Kasumi-1 (cell line): ENCODE measurements at regions not wholly inside any gene's neighbourhood (a gene's known extent, or its start where the extent isn't known, plus 50 kb on each side); places are given as distances from the start of the nearest gene placed in this dataset.
"Not testable (repeated sequence)": the region's sequence is repeated elsewhere in the genome, so short reads cannot be mapped to it uniquely, and the experiment has no call there.

Experiments
- DNase-seq, 2 experiments: peaks; one replicate each; lab custom pipeline; 2025; lab: John Stamatoyannopoulos, UW

DNA sequence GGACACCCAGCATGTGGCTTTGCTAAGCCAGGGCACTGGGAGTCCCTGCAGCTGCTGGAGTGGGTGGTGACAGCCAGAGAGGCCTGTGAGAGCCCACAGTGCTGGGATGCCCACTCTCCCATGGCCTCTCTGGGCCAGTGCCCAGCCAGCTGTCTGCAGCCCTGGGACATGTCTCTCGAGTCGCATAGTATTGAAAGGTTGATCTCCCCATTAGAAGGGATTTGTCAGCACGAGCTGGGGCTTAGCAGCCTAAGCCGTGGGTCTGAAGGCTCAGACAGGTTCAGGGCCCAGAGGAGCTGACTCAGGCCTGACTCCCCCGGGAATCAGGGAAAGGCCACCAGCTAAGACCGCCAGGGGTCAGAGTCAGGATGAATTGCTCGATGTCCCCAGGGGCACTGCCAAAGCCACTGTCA, 53.5 kb downstream of the FOXD2 start:
- DNase-seq, result no peak

DNA sequence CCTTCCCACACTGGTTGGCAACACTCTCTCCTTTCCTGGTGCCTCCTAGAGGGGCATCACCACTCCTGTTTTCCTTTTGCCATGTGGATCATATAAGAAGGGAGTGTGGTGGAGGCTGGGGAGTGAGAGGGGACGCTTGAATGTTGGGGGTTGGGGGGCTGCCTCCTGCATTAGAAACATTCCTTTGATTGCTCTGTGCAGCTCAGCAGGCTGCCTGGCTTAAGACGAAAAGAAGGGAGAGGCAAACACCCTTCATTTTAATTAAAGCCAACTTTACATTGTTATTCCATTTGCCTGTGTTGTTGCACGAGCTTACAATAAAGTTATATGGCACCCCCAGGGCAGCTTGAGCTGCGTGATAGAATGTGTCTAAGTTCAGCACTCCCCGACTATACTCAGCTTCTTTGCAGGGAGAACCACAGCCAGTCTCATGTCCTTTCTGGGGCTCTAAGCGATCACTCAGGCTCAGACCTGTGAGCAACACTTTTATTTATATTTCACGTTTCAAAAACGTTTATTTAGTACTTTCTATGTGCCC, 57.4 kb downstream of the FOXD2 start:
- no peak for DNase-seq

DNA sequence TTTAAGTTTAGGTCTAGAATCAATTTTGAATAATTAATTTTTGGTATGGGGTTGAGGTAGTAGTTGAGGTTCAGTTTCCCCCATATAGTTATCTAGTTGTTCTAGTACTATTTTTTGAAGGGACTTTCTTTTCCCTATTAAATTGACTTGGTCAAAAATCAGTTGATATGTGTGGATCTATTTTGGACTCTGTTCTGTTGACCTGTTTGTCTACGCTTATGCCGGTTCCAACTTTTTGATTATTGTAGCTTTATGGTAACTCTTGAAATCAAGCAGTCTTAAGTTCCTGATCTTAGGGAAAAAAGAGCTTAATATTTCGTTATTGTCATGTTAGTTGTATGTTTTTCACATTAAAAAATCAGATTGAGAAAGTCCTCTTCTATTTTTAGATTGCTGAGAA, 60.7 kb downstream of the FOXD2 start:
- DNase-seq, result no peak

DNA sequence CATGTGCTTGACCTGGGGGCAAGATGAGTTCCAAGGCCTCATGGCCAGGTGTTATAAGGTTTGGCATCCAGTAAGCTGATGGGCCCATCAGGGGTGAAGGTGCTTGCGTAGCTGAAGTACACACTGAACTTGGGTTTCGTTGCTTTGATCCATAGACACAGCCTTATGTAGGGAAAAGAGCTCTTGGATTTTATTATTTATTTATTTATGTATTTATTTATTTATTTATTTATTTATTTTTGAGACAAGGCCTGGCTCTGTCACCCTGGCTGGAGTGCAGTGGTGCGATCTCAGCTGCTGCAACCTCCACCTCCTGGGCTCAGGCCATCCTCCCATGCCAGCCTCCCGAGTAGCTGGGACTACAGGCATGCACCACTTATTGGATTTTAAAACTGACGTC, 63.2 kb downstream of the FOXD2 start:
- no peak for DNase-seq

DNA sequence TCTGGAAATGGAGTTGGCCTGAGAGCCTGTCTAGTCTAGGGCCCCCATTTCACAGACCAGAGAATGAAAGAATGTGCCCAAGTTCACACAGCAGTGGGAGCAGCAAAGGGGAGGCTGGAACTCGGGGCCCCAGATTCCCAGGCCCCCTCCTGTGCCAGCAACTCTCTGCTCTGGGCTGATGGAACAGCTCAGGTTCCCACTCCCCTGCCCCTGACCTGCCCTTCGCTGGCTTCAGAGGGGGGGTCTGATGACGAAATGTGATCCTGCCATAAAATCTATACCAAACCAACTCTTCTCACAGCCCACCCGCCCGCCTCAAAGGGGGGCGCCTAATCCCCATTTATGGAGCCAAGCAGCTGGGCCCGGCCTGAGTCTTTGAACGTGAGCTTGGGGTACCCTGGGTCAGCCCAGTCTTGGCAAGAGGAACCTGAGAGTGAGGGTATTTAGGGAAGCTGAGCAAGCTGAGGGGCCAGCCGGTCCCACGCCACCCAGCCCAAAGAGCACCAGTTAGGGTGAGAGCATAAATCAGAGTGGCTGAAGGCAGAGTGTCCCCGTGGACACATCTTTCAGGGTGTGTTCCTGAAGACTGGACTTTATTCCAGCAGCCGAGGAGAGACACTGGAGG, 65.0 kb downstream of the FOXD2 start:
- DNase-seq, result no peak

DNA sequence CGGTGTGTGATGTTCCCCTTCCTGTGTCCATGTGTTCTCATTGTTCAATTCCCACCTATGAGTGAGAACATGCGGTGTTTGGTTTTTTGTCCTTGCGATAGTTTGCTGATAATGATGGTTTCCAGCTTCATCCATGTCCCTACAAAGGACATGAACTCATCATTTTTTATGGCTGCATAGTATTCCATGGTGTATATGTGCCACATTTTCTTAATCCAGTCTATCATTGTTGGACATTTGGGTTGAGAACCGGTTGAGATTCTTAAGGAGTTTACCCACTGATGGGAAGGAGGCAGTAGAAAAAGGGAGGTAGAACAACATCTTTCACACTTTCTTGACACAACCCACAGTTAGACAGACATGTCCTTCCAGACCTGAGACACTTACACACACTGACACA, 67.0 kb downstream of the FOXD2 start:
- DNase-seq, result not testable (repeated sequence)

DNA sequence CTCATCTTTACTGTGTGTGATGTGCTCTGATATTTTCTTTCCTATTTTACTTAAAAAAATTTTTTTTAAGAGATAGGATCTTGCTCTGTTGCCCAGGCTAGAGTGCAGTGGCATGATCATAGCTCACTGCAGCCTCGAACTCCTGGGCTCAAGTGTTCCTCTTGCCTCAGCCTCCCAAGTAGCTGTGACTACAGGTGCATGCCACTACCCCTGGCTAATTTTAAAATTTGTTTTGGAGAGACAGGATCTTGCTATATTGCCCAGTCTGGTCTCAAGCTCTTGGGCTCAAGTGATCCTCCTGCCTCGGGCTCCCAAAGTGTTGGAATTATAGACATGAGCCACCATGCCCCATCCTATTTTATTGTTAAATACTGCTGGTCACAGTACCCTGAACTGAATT, 67.4 kb downstream of the FOXD2 start:
- no peak for DNase-seq

DNA sequence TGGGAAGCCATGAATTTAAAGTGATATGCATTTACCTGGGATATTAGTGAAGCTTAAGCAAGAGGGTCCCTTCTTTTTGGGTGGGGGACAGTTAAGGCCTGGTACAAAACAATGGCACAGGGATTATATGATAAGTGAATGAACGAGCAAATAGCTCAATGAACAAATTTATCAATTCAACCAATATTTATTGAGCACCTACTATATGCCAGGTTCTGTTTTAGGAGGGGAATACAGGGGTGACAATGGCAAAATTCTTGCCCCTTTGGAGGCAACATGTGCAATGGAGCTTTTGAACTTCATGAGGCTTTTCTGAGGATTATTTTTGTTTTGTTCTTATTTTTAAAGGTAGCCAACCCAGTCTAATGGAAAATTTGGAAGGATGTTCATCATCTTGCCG, 68.2 kb downstream of the FOXD2 start:
- no peak for DNase-seq

DNA sequence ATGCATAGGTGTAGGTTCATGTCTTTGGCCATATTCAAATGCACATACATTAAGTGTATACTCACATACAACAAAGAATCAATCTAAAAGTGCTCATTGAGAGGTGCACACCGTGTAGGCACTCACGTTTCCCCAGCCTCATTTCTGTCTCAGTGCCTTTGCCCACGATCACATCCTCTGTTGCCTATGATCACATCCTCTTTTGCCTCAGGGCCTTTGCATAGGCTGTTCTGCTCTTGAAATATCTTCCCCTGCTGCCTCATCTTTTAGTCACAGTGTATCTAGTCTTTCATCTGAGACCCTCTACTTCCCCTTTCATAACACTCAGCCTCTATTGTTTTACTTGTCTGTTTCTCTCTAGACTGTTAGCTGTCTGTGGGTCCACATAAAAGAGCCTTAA, 69.3 kb downstream of the FOXD2 start:
- DNase-seq, result no peak

DNA sequence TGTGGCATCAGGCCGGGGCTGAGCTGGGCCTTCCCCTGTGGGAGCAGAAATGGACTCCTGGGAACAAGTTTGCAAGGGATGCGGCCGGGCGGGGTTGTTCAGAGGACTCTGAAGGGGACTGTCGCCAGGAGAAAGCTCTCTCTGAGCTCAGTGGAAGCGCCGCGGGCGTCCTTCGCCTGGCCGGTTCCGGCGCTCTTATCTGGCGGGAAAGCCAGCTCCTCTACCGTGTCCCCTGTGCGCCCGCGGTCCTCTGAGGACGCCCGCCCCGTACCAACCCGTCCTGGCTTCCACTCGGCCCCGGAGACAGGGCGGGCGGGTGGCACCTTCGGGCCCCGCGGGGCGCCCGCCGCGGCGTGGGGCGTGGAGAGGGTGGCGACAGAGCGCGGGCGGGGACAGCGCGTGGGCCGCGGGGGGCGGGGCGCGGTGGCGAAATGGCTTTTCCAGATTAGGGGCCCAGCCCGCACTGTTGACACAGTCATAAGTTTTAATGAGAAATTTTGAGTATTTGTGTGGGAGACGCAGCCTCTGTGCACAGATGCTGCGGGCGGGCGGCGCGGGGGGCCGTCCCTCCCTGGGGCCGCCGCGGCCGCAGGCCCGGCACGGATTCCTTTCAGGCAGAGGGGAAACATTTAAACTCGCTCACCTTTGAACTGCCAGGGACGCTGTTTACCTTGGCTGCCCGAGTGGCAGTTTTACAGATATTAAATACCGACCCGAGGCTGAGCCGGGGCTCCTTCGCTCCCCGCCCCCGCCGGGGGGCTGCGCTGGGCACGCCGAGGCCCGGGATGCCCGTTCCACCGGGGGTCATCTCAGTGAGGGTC, 70.2 kb downstream of the FOXD2 start:
- DNase-seq, result no peak

DNA sequence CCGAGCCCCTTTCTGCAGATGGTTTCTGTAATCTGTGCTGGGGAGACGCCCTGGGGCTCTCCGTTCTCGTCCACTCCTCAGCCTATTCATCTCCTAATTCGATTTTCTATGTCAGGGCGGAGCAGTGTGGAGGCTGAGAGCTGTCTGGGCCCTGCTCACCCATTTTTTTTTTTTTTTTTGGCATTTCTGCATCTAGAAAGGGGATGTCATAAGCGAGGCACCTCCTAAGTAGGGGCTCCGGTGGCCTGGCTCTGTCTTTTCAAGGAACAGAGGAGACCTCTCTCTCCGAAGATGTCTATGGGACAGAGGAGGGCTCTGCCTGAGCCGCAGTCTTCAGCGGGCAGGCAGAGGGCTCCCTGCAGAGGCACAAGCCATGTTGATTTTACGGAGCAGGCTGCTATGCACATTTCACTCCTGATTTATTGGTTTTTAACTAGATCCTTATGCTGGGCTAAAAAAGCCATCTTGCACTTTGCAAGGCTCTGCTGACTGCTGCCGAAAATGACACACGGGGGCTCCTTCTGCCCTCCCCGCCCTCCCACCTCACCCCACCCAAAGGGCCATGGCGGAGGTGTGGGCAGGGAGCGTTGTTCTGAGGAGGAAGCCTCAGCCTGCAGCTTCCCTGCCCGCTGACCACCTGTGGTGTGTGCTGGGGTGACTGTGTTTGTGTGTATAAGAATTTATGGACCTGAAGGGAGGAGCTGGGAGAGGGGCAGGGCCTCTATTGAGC, 71.0 kb downstream of the FOXD2 start:
- DNase-seq, result no peak

DNA sequence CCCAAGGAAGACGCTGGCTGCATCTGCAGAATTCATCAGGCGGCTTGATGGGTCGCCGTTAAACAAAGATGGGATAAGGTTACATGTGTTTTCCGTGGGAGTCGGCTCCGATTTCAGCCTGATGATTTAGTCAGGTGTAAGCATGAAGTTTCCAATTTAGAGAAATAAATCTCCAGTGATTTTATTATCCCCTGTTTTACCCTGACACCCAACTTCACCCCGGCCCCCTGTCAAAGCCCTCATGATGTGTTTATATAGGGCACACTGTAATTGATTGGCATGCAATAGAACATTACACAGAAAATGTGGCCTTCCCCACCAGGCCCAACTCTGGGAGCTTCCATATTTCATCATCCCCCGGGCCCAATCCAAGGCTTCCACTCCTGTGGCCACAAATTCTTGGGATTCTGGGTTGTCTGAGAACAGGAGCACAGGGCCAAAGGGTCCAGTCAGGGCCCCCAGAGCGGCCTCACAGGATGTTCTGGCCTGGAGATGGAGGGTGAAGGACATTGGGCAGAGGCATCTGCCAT, 72.5 kb downstream of the FOXD2 start:
- no peak for DNase-seq

DNA sequence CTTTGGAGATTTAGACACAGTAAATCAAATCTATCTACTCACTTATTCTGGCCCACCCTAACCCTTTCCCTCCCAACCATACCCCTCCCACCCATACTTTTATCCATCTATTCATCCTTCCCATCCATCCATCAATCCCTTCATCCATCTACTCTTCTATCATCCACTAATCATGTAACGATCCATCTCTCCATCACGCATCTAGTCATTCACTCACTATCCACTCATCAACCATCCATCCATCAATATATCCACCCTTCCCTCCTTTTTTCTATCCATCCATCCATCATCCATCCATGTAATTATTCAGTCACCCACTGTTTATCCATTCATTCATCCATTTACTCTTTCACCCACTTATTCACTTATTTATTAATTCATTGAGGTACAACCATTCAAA, 74.0 kb downstream of the FOXD2 start:
- no peak for DNase-seq

DNA sequence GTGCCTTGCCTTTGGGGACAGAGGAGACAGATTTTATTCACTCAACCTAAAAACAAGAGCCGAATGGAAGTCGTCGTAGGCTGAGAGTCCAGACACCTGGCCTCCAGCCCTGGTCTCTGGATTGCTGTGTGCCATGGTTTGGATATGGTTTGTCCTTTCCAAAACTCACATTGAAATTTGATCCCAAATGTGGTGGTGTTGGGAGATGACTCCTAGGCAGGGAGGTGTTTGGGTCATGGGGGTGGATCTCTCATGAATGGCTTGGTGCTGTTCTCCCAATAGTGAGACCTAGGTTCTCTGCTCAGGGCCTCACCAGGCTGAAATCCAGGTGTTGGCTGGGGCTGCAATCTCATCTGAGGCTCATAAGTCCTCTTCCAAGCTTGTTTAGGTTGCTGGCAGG, 75.5 kb downstream of the FOXD2 start:
- DNase-seq, result no peak

DNA sequence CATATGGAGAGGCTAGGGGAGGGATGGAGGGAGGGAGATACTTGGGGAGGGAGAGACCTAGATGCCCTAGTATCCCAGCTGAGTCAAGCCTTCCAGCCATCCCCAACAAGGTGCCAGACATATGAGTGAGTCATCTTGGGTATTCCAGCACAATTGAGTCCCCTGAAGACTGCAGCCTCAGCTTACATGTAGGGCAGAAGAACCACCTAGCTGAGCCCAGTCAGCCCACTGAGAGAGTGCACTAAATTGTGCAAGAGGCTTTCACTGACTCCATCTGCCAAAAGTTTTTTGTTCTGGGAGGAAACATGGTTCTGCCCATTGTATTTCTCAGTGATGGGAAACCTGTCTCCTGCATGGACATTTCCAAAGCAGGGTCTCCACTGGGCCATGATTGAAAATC, 76.4 kb downstream of the FOXD2 start:
- no peak for DNase-seq

DNA sequence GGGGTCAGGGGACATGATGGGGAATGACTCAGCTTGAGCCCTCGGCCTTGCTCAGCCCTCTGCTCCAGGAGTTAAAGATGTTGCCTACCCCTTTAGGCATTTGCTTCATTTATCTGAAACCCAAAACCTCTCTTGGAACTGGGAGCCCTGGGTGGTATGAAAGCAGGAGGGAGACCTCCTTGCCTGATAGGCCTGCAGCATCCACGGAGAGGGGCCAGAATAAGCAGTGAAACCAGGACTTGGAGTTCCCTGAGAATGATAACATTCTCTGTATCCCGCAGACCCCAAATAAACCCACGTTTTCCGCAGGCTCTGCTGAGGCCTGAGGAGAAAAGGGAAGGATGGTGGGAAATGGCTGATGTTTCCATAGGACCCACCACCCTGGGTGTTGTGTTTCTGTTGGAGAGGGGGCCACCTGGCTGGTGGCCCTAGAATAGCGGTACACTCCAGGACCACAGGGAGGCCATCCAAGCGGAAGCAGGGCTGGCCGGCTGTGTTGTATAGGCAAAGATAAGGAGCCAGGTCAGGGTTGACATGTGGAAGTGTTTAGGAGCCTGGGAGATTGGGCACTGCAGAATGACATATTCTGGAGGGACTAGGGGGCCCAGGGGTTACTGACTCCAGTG, 77.4 kb downstream of the FOXD2 start:
- no peak for DNase-seq

DNA sequence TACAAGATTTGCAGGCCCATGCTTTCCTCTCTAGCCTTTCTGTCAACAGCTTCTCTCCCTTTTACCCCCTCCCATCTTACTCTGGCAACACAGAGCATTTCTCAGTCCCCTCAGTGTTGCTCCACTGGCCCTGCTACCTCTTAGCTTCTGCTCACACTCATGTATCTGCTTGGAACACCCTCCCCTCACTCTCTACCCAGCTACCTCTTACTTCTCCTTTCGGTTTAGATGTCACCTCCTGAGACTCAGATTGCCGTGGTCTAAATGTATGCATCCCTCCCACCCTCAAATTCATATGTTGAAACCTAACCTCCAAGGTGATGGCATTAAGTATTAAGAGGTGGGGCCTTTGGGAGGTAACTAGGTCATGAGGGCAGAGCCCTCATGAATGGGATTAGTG, 80.1 kb downstream of the FOXD2 start:
- no peak for DNase-seq

DNA sequence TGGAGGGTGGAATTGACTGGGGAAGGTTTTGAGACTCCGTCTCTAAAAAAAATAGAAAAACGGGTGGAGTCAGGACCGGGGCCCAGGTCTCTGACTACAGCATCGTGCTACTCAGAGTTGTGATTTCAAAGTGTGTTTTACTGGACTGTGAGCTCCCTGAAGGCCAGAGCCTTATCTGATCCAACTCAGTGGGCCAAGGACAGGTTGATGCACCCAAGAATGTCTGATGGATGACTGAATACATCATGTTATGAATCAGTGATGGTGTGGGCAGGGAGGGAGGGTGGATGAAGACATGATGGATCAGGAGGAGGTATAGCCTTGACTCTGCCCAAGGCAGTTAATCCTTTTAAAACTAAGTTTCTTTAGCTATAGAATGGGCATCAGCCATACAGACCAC, 81.6 kb downstream of the FOXD2 start:
- DNase-seq, result no peak

DNA sequence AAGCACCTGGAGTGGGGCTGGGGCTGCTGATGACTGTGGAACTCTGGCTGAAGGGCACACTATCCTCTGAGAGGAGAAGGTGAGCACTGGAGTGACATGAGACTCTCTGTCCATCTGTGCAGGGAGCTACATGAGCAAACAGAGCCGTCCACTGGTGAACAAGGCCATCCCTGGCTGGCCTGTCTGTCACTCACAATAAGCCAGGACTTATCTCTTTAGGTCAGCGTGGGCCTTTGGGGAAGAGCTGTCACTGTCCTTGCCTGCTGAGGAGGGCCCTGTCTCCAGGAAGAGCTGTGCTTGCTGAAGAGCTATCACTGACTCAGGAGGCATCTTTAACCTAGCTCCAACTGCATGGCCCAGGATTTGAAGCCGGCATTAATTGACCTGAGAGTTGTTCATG, 82.1 kb downstream of the FOXD2 start:
- no peak for DNase-seq

DNA sequence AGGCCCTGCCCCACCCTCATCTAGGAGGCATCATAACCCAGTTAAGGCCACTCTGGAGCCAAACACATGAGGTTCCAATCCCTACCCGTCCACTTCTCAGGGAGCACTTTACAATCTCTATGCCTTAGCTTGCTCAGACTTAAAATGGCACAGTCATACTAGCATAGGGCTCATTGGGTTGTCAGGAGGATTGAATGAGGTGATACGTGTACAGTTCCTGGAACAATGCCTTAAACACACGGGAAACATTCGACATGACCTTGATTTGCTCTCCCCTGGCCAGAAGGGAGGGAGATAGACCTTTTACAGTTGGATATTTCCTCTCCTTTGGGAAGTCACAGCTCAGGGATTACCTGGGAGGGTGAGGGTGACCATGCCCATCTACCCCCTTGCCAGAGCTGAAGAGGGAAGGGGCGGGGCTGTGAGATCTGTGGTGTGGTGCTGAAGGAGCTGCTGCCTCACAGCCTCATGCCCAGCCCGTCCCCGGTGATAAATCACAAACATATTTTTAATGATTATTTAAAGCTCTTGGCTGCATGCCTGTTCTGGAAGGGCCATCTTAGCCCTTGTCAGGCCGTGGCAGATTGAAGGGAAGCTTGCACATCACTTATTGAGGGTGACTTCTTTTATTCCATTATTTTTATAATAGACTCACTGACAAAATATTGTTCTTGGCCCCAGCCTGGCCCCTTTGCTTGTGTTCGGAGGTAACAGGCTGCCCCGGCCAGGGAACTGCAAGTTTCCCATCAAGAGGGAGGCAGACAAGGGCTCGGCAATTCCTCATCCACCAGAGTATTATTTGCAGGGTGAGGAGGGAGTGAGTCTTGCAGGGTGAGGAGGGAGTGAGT, 83.4 kb downstream of the FOXD2 start:
- no peak for DNase-seq
